ENCODE measurements at regions not wholly inside any gene's neighbourhood (a gene's known extent, or its start where the extent isn't known, plus 50 kb on each side); places are given as distances from the start of the nearest gene placed in this dataset.
A peak's percentile ranks its signal among the peaks of the same experiment; 100 is the strongest.

DNA sequence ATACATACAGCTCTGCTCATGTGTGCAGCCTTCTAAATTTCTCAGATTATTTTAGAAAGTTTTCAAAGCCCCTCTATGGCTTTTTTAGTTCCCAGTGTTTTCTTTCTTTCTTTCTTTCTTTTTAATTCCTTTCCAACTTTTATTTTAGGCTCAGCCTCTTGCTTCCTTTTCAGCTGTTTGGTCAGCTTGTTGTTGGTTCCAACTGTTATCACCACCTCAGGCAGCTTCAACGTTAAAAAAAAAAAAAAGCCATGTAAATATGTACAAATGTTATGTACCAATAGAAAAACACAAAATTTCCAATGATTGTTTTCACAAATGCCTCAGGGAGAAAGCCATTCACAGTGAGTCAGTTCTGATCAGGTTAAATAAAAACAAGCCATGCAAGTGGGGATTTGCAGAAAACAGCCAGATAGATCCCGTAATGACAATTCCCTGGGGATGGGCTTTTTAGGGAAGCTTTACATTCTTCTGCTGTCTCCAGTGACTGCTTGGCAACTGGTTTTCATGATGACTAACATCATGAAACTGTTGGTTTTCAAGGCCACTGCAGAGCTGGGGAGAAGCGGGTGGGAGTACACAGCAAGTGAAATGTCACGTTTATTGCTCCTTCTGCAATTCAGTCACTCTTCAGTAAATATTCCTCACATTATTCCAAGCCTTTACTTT, 908.4 kb downstream of the EPHA3 start:
- H3K4me3 ChIP-seq (ENCODE audit: insufficient read depth, low read depth, low read length): no peak overlapping the region
- peak; percentile 1 for DNase-seq
- H3K36me3 ChIP-seq (replicated peaks; ENCODE audit: control insufficient read depth, insufficient read depth, low read length): no peaks in the 10 kb centered on the region
- no peaks in the 10 kb centered on the region for H3K27me3 ChIP-seq (ENCODE audit: control insufficient read depth, insufficient read depth, low read length)

DNA sequence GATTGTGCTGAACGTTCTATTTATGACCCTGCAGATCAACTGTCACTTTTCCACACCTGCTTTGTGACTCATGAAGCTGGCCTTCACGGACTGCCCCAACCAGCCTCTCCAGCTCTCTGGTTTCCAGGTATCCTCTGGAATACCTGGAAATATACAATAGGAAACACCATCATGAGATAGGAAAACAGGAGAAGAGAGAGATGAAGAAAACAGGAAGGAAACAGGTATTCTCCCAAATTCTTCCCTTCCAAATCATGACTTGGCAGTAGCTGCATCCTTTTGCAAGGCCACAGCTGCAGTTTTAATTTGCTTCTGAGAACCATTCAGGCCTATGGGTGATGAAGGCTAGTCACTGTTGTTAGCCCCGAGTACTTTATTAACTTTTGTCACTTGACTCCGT, 909.1 kb downstream of the EPHA3 start:
- no peak for DNase-seq
- Histone ChIP-seq H3K27me3 (ENCODE audit: control insufficient read depth, insufficient read depth, low read length) (no peaks in the 10 kb centered on the region), H3K4me3 (ENCODE audit: insufficient read depth, low read depth, low read length) (no peak overlapping the region), H3K36me3 (replicated peaks; ENCODE audit: control insufficient read depth, insufficient read depth, low read length) (no peaks in the 10 kb centered on the region)

DNA sequence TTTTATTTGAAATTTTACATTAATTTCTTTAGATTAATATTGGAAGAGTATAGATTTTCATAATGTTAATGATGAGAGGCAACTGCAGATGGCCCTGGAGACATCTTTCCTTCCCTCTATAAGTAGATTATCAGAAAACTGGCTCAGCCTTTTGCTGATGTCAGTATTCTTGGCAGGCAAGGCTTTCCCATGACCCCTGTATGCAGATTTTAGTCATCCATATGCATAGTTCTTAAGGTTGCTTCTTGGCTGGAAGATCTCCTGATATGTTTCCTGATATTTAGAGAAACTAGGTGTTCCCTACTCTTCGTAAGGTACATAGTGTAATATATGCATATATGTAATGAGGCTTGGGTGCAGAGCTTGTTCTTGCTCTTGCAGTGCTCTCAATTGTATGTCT, 911.4 kb downstream of the EPHA3 start:
- no peak for DNase-seq
- no peak overlapping the region for H3K4me3 ChIP-seq (ENCODE audit: insufficient read depth, low read depth, low read length)
- H3K27me3 ChIP-seq (ENCODE audit: control insufficient read depth, insufficient read depth, low read length): no peaks in the 10 kb centered on the region
- no peaks in the 10 kb centered on the region for H3K36me3 ChIP-seq (replicated peaks; ENCODE audit: control insufficient read depth, insufficient read depth, low read length)

DNA sequence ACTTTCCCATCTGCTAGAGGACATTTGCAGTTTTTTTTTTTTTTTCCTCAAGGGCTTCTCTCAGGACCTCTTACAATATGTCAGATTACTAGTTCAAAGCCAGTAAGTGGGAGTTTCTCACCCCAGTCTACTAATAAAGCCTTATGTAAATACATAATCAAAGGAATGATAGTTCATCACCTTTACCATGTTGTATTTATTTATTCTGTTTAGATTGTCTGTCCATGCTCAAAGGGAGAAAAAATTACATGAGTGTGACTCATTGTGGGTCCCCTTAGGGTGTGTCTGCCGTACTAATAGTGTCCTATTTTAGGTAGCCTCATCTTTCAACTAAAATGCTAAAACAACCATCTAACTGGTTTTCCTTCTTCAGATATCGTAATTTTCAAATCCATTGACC, 917.6 kb downstream of the EPHA3 start:
- H3K27me3 ChIP-seq (ENCODE audit: control insufficient read depth, insufficient read depth, low read length): no peaks in the 10 kb centered on the region
- DNase-seq: no peak
- no peaks in the 10 kb centered on the region for H3K36me3 ChIP-seq (replicated peaks; ENCODE audit: control insufficient read depth, insufficient read depth, low read length)
- no peak overlapping the region for H3K4me3 ChIP-seq (ENCODE audit: insufficient read depth, low read depth, low read length)

DNA sequence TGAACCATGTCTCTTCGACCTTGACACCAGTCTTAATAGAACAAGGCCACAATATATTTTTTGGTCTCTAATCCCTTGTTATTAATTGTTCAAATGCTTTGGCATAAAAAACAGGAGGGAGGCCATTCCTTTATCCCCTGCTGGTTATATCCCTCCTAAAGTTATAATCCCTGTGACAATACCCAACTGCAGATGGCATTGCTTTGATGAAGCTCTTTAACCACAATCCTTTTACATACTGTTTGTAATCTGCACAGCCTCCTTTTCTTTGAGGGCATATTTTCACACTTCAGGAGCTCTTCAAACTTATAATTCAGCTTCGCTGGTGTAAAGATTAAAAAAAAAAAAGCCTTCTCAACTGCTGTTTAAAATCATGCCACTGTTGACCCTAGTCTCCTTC, 919.0 kb downstream of the EPHA3 start:
- no peak for DNase-seq
- Histone ChIP-seq H3K27me3 (ENCODE audit: control insufficient read depth, insufficient read depth, low read length) (no peaks in the 10 kb centered on the region), H3K36me3 (replicated peaks; ENCODE audit: control insufficient read depth, insufficient read depth, low read length) (no peaks in the 10 kb centered on the region), H3K4me3 (ENCODE audit: insufficient read depth, low read depth, low read length) (no peak overlapping the region)

DNA sequence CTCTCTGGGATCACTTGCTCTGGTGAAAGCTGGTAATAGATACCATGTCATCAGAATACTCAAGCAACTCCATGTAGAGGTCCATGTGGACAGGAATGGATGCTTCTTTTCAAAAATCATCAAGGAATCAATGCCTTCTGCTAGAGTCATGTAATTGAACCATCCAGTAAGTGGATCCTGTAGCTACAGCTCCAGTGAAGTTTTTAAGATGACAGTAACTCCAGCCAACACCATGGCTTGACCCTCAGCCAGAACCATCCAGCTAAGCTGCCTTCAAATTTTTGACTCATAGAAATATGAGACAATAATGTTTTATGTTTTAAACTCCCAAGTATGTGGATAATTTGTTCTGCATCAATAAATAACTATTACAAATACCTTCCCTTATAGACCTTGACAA, 923.7 kb downstream of the EPHA3 start:
- Histone ChIP-seq H3K27me3 (ENCODE audit: control insufficient read depth, insufficient read depth, low read length) (no peaks in the 10 kb centered on the region), H3K4me3 (ENCODE audit: insufficient read depth, low read depth, low read length) (no peak overlapping the region), H3K36me3 (replicated peaks; ENCODE audit: control insufficient read depth, insufficient read depth, low read length) (no peaks in the 10 kb centered on the region)
- DNase-seq: no peak

DNA sequence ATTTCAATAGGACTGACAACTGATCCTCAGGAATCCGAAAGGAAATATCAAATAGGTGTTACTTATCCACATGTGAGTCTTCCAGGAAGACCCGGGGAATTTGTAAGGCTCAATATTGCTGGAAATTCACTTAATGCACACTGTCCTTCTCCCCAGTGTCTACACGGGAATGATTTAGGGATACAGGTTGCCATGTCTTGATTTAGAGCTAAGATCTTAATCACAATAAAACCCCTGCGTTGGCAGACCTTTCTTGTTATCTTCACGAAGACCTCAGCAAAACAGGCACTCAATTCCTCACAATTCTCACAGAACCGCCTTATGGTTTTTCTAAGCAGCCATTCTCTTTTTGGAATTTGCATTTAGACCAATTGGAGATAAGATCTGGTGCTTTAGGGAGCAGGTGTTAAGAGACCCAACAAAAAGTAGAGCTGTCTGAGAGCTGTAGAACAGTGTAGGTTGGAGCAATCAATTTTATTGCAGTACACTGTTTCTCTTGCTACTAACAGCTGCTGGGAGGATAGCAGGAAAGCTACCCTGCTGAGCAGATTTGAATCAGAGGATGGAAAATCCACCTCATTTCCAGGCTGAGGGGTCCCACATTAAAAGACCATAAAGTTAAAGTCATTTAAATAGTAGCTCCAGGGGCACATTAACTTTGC, 925.7 kb downstream of the EPHA3 start:
- Histone ChIP-seq H3K36me3 (replicated peaks; ENCODE audit: control insufficient read depth, insufficient read depth, low read length) (no peaks in the 10 kb centered on the region), H3K27me3 (ENCODE audit: control insufficient read depth, insufficient read depth, low read length) (no peaks in the 10 kb centered on the region), H3K4me3 (ENCODE audit: insufficient read depth, low read depth, low read length) (no peak overlapping the region)
- no peak for DNase-seq

DNA sequence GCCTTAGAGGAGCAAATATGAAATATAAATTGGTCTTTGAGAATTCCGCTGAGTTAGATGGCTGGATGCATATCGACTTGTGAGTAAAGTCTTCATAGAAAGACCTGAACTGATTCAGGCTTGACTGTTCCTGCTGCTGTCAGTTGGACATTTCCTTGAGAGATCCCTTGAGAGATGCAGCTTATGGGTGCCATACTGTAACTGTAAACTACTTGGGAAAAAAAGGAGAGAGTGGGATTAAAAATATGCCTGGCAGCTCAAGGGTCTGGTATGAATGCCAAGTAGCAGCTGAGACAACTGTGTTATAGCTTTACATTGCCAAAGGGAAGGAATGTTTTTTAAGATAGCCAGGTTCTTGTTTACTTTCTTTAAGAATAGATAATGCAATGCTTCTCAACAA, 926.6 kb downstream of the EPHA3 start:
- H3K36me3 ChIP-seq (replicated peaks; ENCODE audit: control insufficient read depth, insufficient read depth, low read length): no peaks in the 10 kb centered on the region
- H3K27me3 ChIP-seq (ENCODE audit: control insufficient read depth, insufficient read depth, low read length): no peaks in the 10 kb centered on the region
- no peak overlapping the region for H3K4me3 ChIP-seq (ENCODE audit: insufficient read depth, low read depth, low read length)
- no peak for DNase-seq

DNA sequence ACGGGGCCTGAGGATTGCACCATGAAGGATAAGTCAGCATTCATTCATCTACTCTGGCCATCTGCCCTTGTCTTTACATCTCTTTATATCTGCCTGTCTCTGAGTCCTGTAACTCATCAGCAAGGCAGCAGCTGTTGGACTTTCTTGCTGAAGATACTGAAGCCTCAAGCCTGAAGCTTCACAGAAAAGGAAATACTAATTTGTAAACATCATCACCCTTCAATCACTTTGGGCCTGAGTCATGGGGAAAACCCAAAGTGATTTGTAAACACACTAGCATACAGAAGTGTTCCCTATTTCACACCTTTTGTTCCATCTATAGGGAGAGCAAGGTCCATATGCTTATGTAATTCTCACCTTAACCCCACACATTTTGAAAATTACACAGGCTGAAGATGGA, 928.2 kb downstream of the EPHA3 start:
- DNase-seq: no peak
- Histone ChIP-seq H3K4me3 (ENCODE audit: insufficient read depth, low read depth, low read length) (no peak overlapping the region), H3K27me3 (ENCODE audit: control insufficient read depth, insufficient read depth, low read length) (no peaks in the 10 kb centered on the region), H3K36me3 (replicated peaks; ENCODE audit: control insufficient read depth, insufficient read depth, low read length) (no peaks in the 10 kb centered on the region)

DNA sequence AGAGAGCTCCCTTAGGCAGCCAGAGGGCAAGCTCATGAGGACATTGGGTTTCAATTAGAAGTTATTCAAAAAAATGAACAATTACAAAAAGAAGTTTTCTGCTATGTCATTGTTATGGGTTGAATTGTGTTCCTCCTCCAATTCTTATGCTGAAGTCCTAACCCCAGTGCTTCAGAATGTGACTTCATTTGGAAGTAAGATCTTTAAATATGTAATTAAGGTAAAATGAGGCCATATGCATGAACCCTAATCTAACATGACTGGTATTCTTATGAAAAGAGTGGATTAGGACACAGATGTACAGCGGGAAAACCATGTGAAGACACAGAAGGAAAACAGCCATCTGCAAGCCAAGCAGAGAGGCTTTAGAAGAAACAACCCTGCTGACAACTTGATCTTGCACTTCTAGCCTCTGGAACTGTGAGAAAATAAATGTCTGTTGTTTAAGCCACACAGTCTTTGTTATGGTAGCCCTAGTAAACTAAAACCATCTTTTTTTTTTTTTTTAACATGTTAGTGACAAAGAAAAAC, 929.6 kb downstream of the EPHA3 start:
- no peaks in the 10 kb centered on the region for H3K36me3 ChIP-seq (replicated peaks; ENCODE audit: control insufficient read depth, insufficient read depth, low read length)

DNA sequence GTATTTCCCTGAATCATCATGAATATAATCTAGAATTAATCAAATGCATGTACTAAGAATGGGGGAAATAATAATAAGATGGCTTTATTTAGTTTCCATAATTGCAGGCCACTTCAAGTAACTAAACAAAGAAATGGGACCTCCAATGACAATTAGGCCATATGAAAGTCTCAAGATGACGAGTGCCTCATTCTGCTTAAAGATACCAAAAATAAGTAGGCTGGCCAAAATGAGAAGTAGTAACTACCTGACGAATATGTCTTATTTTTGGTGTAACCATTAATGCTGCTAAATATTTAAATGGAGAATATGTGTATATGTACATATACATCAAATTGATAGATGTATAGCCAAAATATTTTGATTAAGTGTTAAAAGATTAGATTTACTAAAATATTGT, 932.6 kb downstream of the EPHA3 start:
- H3K36me3 ChIP-seq (replicated peaks; ENCODE audit: control insufficient read depth, insufficient read depth, low read length): no peaks in the 10 kb centered on the region
- H3K27me3 ChIP-seq (ENCODE audit: control insufficient read depth, insufficient read depth, low read length): no peaks in the 10 kb centered on the region
- H3K4me3 ChIP-seq (ENCODE audit: insufficient read depth, low read depth, low read length): no peak overlapping the region
- DNase-seq: no peak

More for the DNA sequence above, 929.6 kb downstream of the EPHA3 start:
- H3K4me3 ChIP-seq (ENCODE audit: insufficient read depth, low read depth, low read length): no peak overlapping the region
- DNase-seq: no peak
- H3K27me3 ChIP-seq (ENCODE audit: control insufficient read depth, insufficient read depth, low read length): no peaks in the 10 kb centered on the region

DNA sequence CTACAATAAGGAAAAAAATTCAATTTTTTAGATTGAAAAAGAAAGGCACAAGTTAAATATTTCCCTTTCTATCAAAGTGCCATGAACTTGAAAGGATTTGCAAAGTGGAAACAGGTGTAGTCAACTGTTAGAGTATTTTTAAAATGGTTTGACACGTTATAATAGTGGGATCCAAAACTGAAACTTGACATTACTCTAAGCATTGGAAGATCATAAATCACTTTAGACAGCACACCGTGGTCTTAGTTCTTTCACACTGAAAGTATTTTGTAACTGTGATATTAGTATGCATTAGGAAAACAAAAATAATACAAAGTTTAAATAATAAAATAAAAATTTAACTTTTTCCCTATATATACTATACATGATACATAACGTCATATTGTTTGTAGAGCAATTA, 933.1 kb downstream of the EPHA3 start:
- Histone ChIP-seq H3K36me3 (replicated peaks; ENCODE audit: control insufficient read depth, insufficient read depth, low read length) (no peaks in the 10 kb centered on the region), H3K4me3 (ENCODE audit: insufficient read depth, low read depth, low read length) (no peak overlapping the region), H3K27me3 (ENCODE audit: control insufficient read depth, insufficient read depth, low read length) (no peaks in the 10 kb centered on the region)
- DNase-seq: no peak

DNA sequence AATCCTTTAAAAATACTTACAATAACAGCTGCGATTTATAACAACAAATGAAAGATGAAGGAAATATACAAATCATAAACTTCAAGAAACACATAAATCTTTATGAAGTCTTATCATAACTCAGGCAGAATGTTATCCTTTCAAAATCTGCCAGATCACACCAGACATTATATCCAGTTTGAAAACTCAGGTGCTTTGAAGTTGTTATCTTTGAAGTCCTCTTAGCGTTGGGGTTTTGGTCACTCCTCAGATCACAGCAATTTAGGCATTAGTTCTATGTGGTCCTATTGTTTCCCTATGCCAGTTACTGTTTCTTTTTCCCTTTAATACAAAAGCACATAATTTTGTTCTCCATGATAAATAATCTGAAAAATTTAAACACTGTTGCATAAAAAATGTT, 934.6 kb downstream of the EPHA3 start:
- no peak overlapping the region for H3K4me3 ChIP-seq (ENCODE audit: insufficient read depth, low read depth, low read length)
- DNase-seq: no peak
- H3K27me3 ChIP-seq (ENCODE audit: control insufficient read depth, insufficient read depth, low read length): no peaks in the 10 kb centered on the region
- H3K36me3 ChIP-seq (replicated peaks; ENCODE audit: control insufficient read depth, insufficient read depth, low read length): no peaks in the 10 kb centered on the region

DNA sequence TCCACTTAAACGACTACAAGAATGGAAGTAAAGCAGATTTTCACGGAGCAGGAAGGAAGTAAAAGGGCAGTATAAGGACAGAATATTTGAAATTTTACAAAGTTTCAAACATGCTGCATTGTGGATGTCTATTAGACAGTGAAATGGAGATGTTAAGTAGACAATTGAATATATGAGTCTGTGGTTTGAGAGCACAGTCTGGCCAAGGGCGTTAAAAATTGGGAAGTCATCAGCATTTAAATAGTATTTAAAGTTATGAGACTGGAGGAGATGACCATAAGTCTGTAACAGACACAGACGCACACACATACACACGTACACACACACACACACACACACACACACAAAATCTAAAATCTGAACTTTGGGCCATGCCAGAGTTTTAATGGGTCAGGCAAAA, 935.9 kb downstream of the EPHA3 start:
- no peak overlapping the region for H3K4me3 ChIP-seq (ENCODE audit: insufficient read depth, low read depth, low read length)
- no peaks in the 10 kb centered on the region for H3K27me3 ChIP-seq (ENCODE audit: control insufficient read depth, insufficient read depth, low read length)
- no peak for DNase-seq
- H3K36me3 ChIP-seq (replicated peaks; ENCODE audit: control insufficient read depth, insufficient read depth, low read length): no peaks in the 10 kb centered on the region

DNA sequence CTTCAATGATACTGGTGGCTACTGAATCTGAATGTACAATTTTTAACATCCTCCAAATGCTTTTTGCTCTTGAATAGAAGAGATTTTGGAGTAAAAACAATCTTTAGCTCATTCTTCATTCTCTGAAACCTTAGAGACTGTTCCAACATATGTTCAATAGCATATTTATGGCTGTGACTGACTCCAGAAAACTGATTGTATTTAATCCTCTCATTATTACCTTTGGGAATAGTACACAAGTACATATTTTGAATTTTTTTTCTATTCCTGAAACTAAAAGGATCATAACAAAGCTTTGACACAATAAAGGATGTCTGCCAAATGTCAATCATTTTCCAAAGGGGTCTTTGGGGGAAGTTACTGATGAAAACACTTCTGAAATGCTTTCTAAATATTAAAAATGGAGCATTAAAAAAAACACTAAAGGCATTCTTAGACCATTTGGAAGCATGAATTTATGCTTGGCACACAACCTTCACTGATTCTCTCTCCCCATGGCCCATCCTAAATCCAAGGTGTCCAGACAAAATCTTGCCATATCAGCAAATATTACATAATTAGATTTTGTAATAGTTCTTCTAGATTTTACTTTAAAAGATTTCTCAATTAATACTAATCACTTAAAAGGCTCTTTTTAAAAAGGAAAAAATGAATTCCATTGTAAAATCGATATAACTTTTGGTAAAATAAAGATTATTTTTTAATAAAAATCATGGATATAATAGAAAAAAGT, 936.8 kb downstream of the EPHA3 start:
- DNase-seq: no peak
- Histone ChIP-seq H3K4me3 (ENCODE audit: insufficient read depth, low read depth, low read length) (no peak overlapping the region), H3K36me3 (replicated peaks; ENCODE audit: control insufficient read depth, insufficient read depth, low read length) (no peaks in the 10 kb centered on the region), H3K27me3 (ENCODE audit: control insufficient read depth, insufficient read depth, low read length) (no peaks in the 10 kb centered on the region)
